GM18909 (cell line): ENCODE measurements at regions not wholly inside any gene's neighbourhood (a gene's known extent, or its start where the extent isn't known, plus 50 kb on each side); places are given as distances from the start of the nearest gene placed in this dataset.
"Not testable (repeated sequence)": the region's sequence is repeated elsewhere in the genome, so short reads cannot be mapped to it uniquely, and the experiment has no call there.

Source experiments
- ATAC-seq: cut with Tn5 transposase; IDR thresholded peaks from one replicate; pipeline ENCODE4 v1.9.1; 2021; ENCODE audit warnings: mild to moderate bottlenecking; ENCODE audit not compliant: unreplicated experiment, poor library complexity

DNA sequence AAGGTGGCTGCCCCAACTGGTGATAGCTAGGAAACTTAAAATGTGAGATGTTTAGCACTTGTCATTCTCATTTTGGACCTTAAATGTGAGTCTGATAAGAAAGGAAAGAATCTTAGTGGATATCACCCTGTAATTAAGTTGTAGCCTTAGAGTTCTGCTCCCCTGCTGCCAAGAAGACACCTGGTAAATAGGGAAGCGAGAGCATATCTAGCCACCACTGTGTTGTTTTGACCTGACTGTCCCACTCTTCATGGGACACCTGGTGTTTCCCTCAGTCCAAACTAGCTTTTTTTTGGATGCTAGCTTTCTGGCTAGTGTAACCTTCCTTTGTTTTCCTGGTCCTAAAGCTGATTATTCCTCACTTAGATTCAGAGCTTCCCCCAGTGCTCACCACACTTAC is 357.6 kb downstream of the RAD51AP2 start:
- peak; percentile 81 for ATAC-seq

DNA sequence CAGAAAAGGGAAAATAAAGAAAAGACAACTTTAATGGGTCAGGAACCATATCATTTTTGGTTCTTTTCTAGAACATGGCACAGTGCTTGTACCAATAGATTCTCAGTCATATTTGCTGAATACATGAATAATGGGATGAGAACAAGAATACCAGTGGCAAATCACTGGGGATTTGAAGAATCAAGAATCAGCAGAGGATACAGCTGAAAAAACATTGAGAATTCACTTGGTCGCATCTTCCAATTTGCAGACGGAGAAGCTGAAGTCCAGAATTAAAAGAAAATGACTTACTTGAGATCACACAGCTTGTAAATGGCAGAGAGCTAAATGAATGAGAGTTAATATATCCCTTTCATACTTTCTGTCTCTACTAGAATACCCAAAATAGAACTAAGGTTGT is 362.2 kb downstream of the RAD51AP2 start:
- no peak for ATAC-seq

DNA sequence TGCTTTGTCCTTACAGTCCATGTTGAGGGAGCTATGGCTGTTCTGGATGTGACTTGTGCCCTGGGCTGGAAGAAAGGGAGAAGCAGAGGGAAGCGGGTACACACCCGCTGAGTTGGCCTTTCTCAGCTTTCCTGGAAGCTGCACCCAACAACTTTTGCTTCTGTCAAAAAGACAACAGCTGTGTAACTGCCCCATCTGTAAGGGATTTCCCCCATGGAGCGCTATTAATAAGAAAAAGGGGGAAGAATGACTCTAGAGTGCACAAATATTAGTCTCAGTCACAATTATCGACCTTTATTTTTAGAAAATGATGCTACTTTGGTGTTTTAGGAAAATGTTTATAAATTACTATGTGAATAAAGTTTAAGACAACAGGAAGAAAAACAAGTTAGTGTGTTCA is 368.3 kb downstream of the RAD51AP2 start:
- ATAC-seq, result no peak

DNA sequence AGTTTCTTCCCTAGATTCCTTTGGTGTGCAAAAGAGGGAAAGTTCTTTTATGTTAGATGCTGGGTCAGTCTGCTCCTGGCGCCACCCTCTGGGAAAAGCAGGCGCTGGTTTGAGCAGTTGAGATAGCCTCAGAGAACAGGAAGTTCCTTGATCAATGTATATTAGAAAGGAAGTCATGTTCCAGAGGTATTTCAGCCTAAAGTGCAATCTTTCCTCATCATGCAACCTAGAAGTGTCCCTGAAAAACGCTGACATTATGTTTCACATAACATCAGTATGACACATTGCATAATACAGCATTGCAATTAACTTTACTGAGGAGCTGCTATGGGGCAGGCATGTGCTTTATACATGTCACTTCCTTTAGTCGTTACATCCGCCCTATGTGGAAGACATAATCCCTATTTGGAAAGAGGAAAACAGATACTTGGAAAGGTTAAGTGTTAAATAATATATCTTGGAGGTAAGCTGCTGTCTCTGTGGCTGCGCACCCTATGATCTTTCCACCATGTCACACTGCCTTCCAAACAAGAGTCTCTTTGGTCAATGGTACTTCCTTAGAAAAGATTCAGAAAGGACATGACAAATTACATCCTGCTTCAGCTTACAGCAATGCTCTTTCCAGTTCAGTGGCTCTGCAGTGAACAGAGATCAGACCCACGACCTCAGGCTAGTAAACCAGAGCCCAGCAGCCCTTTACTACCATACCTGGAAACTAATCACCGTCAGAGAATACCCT is 369.7 kb downstream of the RAD51AP2 start:
- ATAC-seq, result no peak

DNA sequence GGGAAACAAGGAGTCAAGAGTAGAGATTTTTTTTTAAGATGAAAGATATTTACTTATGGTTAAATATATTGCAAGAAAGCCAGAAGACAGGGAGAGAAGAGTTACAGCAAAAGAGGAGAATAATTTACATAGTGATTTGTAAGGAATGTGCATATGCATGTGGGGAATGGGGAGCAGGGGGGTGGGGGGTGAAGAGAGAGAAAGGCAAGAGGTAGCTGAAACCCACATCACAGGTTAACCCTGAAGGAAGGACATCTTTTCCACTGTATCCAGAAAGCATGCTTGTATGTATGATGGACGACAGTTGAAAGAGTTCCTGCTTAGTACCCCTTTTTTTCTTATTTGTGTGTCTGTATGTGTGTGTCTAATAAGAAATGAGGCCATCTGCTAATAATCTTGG is 371.9 kb downstream of the RAD51AP2 start:
- no peak for ATAC-seq

DNA sequence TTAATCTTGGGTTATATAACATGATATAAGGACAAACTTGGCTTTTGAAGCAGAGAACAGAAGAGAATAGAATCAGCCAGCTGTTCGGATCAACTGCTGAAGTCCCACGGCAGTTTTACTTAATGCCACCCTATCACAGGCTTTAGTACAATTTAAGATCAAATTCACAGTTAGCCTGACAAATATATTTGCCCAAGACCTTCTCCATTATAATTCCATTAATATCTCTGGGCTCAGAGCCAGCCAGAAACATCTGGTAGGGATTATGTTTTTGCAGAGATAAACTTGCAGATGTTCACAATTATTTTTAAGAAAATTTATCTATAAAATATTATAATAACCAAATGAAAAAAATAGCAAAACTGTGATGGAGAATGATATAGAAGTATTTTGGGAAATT is 381.4 kb downstream of the RAD51AP2 start:
- no peak for ATAC-seq

DNA sequence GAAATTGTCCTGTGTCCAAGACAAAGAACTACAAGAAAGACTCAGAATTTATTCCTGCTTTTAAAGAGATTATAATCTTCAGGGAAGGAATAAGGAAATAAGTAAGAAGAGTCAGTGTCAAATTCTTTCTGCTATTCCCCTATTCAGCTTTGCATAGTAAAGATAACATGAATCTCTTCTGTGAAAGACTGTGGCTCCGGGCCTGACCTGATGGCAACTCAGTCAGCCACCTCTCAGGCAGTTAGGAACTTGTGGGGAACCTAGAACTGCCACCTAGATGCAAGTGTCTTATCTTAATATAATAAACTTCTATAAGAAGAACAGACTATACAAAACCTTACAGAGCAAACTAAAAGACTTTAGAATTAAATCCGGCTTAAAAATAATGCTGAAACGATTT is 382.0 kb downstream of the RAD51AP2 start:
- ATAC-seq, result no peak

DNA sequence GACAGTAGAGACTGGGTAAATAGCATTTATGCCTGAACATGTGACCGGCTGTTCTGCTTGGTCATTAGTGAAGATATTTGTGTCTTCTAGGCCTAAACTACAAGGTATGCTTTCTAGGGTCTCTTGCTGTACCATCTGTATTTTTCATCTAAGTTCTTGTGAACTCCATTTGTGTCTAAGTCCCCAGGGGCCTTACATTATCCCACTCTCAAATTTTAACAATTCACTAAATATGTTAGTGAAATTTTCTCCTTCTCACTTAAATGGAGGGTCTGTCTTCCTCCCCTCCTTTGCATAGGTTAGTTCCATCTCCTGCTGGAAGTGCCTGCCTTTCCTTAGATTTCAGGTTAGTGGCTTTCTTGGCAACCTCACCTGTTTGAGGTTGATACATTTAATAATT is 382.6 kb downstream of the RAD51AP2 start:
- no peak for ATAC-seq

DNA sequence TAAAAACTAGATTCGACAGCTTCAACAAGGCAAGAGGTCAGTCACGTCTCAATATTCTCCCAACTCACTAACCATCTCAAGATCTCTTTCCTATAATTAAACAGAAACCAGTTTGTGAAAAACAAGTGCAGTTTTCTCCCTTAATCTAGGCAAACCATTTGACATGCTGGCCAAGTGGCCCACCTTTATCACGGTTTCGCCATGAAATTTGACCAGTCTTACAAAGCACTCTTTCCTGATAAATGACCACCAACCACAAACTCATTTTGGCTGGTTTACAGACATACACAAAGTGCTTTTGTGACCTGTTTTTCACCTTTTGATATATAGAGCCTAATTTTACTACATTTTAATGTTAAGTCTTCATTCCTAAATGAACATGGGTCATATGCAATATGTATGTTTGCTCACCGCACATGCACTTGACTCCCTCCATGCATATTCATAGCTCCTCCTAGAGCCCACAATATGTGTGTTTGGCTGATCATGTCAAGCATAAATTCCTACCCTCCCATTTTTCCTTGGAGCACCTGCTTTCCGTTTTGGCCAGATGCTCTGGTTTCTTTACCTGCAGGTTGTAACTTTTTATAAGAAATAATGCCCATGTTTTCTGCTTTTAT is 385.1 kb downstream of the RAD51AP2 start:
- no peak for ATAC-seq

DNA sequence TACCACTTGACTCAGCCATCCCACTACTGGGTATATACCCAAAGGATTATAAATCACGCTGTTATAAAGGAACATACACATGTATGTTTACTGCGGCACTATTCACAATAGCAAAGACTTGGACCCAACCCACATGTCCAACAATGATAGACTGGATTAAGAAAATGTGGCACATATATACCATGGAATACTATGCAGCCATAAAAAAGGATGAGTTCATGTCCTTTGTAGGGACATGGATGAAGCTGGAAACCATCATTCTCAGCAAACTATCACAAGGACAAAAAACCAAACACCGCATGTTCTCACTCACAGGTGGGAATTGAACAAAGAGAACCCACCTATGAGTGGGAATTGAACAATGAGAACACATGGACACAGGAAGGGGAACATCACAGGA is 387.6 kb downstream of the RAD51AP2 start:
- not testable (repeated sequence) for ATAC-seq

DNA sequence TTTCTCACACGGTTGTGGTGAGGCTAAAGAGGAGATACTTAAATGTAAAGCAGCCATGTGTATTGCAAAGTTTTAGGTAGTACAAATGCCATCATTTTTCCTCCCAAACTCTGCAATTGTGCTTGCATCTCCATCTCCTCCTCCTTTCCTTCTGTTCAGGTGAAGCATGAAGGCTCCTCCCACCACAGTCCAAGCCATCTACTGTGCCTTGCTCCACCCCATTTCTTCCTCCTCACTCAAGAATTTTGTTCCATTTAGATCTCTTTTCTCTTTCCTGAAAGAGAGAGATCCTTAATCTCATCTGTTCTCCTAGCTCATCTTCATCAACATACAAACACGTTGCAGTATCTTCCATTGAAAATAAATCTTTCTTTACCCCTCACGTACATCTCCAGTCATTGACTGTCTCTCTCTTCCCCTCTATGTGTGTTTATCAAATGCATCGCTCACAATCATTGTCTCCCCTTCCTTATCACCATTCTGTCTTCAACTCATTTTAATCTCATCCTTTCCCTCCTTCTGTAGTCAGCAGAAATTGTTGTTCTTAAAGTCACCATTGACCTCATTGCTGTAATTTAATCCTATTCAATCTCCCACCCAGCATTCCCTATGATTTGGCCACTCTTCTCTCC is 392.1 kb downstream of the RAD51AP2 start:
- no peak for ATAC-seq

DNA sequence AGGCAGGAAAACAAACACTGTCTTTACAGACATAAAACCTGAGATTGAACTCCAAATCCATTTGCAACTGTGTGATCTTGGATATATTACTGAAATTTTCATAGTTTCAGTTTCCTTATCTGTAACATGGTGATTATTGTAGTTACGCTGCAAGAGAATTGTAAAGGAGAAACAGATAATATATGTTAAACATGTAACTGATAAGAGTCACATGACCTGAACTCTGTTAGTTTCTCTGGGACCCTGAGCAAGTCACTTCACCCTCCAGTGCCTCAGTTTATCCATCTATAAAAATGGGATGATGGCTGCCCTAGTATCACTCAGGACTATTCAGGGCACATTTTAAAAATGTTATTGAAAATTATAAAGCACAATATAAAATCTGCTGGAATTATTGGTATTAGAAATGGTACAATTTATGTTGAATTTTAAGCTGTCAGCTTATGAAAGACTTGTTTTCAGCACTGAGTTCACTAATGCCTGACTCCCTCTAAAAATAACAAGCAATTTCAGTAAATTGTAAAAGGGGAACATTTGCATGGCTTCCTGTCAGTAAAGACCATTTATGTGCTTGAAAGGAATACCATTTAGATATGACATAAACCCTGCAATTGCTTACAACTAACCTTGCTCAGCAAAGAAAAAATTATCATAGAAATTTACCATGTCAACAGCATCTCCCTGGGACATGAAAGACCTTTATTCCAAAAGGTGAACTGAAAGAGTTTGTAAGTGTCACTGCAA is 393.5 kb downstream of the RAD51AP2 start:
- no peak for ATAC-seq

DNA sequence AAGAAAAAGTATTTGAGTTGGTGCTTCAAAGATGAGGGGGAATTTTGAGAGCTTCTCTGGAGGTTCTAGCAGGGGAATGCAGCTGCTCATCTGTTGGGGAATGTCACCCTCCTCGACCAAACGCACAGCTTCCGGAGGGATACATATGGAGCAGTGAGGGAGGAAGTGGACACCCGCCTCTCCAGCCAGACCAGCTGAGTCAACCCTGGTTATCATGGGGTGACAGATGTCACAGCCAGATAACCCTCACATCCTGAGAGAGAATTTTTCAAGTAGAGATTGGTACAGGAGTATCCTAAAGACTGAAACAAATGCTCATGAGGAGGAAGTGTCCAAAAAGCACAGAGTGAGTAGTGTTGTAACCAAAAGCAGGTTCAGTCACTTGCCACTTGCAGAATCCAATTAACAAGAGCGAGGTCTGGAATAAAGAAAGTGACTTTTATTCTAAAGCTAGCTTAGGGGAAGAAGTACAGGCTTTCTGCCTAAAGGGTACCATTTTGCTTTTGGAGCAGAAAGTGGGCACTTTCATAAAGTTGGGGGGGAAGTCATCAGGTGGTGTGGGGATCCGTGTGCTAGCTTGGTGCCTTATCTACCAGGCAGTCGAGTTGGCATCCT is 395.2 kb downstream of the RAD51AP2 start:
- ATAC-seq, result no peak

DNA sequence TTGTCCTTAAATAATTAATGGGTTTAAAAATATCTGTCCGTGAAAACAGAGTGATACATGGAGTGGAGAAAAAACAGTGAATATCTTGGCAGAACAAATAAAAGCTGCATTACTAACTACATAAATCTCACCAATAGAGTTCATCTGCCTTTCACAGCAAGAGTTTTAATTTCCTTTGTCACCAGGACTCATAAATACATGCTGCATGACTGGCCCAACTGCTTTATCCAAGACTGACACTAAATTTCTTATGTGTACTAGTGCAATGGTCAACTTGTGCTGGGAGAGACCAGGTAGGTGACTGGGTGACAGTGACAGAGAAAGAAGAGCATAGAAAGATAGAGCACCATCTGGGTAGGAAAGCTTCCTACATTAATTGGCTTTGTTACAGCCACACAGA is 402.8 kb downstream of the RAD51AP2 start:
- no peak for ATAC-seq

DNA sequence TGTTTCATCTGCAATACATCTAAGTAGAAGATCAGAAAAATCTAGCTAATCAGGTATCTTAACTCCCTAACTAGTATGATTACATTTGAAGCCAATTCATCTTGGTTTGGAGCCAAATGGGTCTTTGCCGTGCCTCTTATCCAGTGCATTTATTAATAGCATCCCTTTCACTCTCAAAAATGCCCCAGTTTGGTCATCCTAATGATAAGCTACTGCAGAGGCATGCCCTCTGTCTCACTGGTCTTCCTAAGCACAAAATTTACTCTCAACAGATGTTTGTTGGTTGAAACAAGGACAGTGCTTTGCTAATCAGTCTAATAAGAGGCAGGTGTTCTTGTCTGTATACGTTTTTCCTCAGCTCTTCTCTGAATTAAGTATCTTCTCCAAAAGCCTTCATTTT is 403.2 kb downstream of the RAD51AP2 start:
- ATAC-seq, result no peak

DNA sequence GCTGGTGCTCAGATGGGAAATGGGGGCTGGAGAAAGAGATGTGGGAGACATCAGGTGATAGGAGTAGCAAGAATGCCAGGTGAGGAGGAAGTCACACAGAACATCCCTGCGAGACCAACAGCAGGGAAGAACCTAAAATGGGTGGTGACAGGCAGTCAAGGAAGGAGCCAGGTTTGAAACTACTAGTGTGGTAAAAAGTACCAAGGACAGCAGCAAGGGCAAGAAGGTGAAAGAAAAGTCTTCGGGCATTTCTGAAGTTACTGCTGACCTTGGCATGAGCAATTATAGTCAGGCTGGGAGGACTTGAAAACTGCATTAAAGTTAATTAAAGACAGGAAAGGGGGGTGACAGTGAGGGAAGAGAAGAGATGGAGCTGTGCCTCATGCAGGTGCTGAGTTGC is 410.4 kb downstream of the RAD51AP2 start:
- ATAC-seq, result no peak

DNA sequence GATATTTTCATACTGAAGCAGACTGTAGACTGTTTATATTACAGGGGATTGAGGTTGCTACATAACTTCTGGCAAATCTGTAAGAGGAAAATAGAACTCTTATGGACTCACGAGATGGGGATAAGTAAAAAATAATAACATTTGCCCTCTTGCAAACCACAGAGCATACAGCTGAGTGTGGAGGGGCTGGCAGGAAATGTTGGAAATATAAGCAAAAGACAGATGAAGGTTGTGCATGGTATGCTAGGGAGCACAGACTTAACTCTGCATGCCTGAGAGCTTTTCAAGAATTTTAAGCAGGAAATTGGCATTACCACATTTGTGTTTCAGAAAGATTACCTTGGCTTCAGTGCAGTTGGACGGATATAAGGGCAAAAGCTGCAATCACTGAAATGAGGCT is 411.1 kb downstream of the RAD51AP2 start:
- no peak for ATAC-seq

DNA sequence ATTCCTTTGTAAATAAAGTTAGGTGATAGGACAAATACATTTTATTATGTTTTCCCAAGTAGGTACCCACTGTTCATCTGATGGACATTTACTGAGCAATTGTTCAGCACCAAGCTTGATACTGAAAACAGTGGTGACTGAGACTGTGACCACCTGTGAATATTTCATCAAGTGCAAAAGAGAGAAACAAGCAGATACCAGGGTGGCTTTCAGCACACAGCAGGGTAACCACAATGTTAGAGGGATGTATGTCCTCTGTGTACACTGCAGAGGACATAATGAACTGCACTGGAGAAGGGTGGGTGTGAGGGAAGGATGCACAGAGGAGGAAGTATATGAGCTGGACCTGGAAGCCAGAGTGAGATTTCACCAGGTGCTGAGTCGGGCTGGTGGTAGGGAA is 411.8 kb downstream of the RAD51AP2 start:
- peak; percentile 52 for ATAC-seq

DNA sequence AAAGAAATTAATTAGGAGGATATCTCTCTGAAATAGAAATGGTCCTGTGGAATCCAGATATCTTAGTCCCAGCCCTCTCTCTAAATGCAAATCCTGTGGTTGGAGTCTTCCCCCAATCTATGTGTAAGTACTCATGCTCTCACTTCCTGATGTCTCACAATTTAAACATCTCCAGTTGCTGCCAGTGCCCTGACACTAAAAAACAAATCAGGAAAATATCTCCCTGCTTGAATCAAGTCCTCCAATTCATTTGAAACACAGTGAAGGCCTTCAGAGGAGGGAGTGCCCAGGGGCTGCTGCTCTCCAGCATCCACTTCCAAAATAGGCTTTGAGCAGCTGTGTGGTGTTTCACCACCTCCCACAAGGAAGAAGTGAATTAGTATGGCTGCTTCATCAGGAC is 413.8 kb downstream of the RAD51AP2 start:
- peak; percentile 74 for ATAC-seq

DNA sequence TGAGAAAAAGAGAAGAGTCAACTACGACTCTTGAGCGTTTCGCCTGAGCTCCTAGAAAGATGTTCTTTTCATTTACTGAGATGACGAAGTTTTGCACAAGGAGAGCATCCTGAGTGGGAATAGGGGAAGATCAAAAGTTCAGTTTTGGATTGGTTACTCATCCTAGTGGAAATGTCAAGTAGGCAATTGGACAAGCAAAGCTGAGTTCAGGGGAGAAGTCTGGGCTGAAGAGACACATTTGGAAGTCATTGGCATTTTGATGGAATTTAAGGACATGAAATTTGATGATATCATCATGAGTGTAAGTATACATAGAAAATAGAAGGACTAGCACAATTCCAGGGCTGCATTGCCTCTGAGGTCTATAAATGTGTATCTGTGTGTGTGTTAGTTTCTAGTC is 416.6 kb downstream of the RAD51AP2 start:
- ATAC-seq, result no peak

DNA sequence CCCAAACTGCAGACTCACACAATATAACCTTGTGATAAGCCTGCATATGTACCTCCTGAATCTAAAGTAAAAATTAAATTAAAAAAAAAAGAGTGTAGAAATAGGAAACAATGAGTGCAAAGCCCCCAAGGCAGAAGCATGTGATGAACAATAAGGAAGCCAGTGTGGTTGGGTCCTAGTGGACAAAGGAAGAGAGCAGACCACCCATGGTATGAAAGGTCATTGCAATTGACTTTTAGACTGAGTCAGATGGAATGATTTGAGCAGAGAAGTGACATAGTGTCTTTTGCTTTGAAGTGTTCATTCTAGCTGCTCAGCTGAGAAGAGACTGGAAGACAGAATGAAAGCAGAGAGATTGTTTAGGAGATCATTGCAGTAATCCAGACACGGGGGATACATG is 417.1 kb downstream of the RAD51AP2 start:
- no peak for ATAC-seq
